Body of pancreas (tissue), 4 donors: ENCODE measurements at regions not wholly inside any gene's neighbourhood (a gene's known extent, or its start where the extent isn't known, plus 50 kb on each side); places are given as distances from the start of the nearest gene placed in this dataset.

Source experiments
- ATAC-seq: fragments of 150-250 bp; one replicate; pipeline ENCODE4 v1.9.1; 2016
- DNase-seq, 4 donors: peaks; one replicate each; pipeline ENCODE4 v3.0.0-alpha.2; 2019
- H3K27ac ChIP-seq, 4 donors: fragments of 200-600 bp; sonication (generic); 1 replicate in 3 of 4; 2 replicates in 1 of 4; pipeline versions ENCODE4 v1.5.1 to v1.6.1; 2016 to 2019; ENCODE audit warnings: mild to moderate bottlenecking in 1 of 4, mixed read lengths in 1 of 4, moderate library complexity in 1 of 4
- H3K27me3 ChIP-seq, 2 donors: fragments of 200-600 bp; sonication (generic); one replicate each; pipeline ENCODE4 v1.6.0; 2016; ENCODE audit warnings: mild to moderate bottlenecking in 1 of 2
- H3K36me3 ChIP-seq, 2 donors: fragments of 200-600 bp; sonication (generic); replicated peaks in 1 of 2; 2 replicates each; pipeline ENCODE4 v1.5.1; 2016; ENCODE audit warnings: low read depth in 2 of 2; ENCODE audit not compliant: insufficient read depth in 1 of 2
- H3K4me1 ChIP-seq: fragments of 200-600 bp; sonication (generic); one replicate; pipeline ENCODE4 v1.6.0; 2016
- H3K4me3 ChIP-seq, 2 donors: fragments of 200-600 bp; sonication (generic); 1 replicate in 1 of 2; 2 replicates in 1 of 2; pipeline ENCODE4 v1.5.1; 2016 to 2019
- H3K9me3 ChIP-seq, 3 donors: fragments of 200-600 bp; sonication (generic); 1 replicate in 2 of 3; 2 replicates in 1 of 3; pipeline ENCODE4 v1.5.1; 2016
- CTCF ChIP-seq, 7 experiments: fragments of 450-650 bp in 4 of 7; fragments of 200-600 bp in 3 of 7; sonication (generic) in 3 of 7; IDR thresholded peaks; one replicate each; pipeline ENCODE4 v1.5.1; 2016 to 2019; ENCODE audit warnings: antibody characterized with exemption in 7 of 7
- POLR2A ChIP-seq, 3 donors: fragments of 450-650 bp; IDR thresholded peaks; one replicate each; pipeline ENCODE4 v1.6.1; 2016; ENCODE audit warnings: antibody characterized with exemption in 3 of 3, mild to moderate bottlenecking in 2 of 3
- WGBS, 2 donors: methylation state at CpG; one replicate each; pipeline ENCODE4 v1.1.5; 2017; 5-methylcytosine and 5-hydroxymethylcytosine counted together
- intact Hi-C: fragments of 100-400 bp; cut with DNase I; formaldehyde crosslinking; loops from one replicate; pipeline ENCODE4 v1.15.1; 2023

GRCh38 chr14:61643555-61643954 lies 51.8 kb upstream of the HIF1A start:
- Histone ChIP-seq H3K27me3 (no peaks in the 10 kb centered on the region), H3K27ac (no peak overlapping the region), H3K4me3 (no peak overlapping the region), H3K36me3 (no peaks in the 10 kb centered on the region), H3K4me1 (no peaks in the 10 kb centered on the region), H3K9me3 (no peaks in the 10 kb centered on the region)
- no peak for TF ChIP-seq CTCF (IDR thresholded peaks at IDR 0.05)
- TF ChIP-seq POLR2A (IDR thresholded peaks at IDR 0.05): no peak
- DNase-seq (no peak), ATAC-seq (no peak)
- intact Hi-C loops: no loop called here
- 74 to 91% methylated on average over 3 of the region's 3 CpGs for WGBS, 2 donors

GRCh38 chr14:61644175-61644574 lies 51.1 kb upstream of the HIF1A start:
- H3K27me3 ChIP-seq: no peaks in the 10 kb centered on the region
- intact Hi-C loops: no loop called here
- H3K9me3 ChIP-seq: no peaks in the 10 kb centered on the region
- no peak overlapping the region for H3K27ac ChIP-seq
- TF ChIP-seq POLR2A (IDR thresholded peaks at IDR 0.05) (no peak), CTCF (IDR thresholded peaks at IDR 0.05) (no peak)
- H3K36me3 ChIP-seq: no peaks in the 10 kb centered on the region
- DNase-seq: no peak
- no peak for ATAC-seq
- H3K4me1 ChIP-seq: no peaks in the 10 kb centered on the region
- H3K4me3 ChIP-seq: no peak overlapping the region

DNA sequence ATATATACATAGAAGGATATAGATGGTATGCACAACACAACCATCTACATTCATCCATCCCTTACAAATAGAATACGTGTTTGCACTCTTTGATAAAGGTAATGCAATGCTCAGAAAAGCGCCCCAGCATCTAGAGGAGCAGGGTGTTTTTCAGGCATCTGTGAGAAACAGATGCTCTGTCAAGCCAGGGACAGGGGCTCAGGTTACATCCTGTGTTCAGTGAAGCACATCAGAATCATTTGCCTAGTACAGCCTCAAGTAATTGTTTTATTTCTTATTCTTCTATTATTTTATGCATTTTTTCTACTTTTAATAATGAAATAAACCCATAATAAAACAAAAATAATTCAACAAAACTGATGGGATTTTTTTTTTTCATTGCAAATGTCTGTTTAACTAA lies 50.5 kb upstream of the HIF1A start:
- no peak overlapping the region for H3K27ac ChIP-seq
- 47 to 66% methylated on average over 2 of the region's 2 CpGs for WGBS, 2 donors
- no peak for ATAC-seq
- no peak overlapping the region for H3K4me3 ChIP-seq
- no peaks in the 10 kb centered on the region for H3K4me1 ChIP-seq
- intact Hi-C loops: no loop called here
- H3K36me3 ChIP-seq: no peaks in the 10 kb centered on the region
- H3K9me3 ChIP-seq: no peaks in the 10 kb centered on the region
- DNase-seq: no peak
- TF ChIP-seq CTCF (IDR thresholded peaks at IDR 0.05) (no peak), POLR2A (IDR thresholded peaks at IDR 0.05) (no peak)
- H3K27me3 ChIP-seq: no peaks in the 10 kb centered on the region

- TF ChIP-seq POLR2A (IDR thresholded peaks at IDR 0.05): no peak
- TF ChIP-seq CTCF (IDR thresholded peaks at IDR 0.05): no peak
- DNase-seq (no peak), ATAC-seq (no peak)
- Histone ChIP-seq H3K4me3 (no peak overlapping the region), H3K27ac (no peak overlapping the region), H3K4me1 (no peaks in the 10 kb centered on the region), H3K36me3 (no peaks in the 10 kb centered on the region), H3K27me3 (no peaks in the 10 kb centered on the region), H3K9me3 (no peaks in the 10 kb centered on the region)
- intact Hi-C loops: no loop called here
Observed at GRCh38 chr14:61645247-61645646, 50.1 kb upstream of the HIF1A start.
